Transverse colon (tissue), 4 donors: ENCODE measurements at regions not wholly inside any gene's neighbourhood (a gene's known extent, or its start where the extent isn't known, plus 50 kb on each side); places are given as distances from the start of the nearest gene placed in this dataset.

ENCODE experiments used
- DNase-seq: peaks from one replicate; pipeline ENCODE4 v3.0.0-alpha.2; 2019
- H3K27ac ChIP-seq, 4 donors: fragments of 200-600 bp; sonication (generic); 2 replicates each; pipeline ENCODE4 v1.5.1; 2016 to 2018; ENCODE audit warnings: inconsistent platforms in 4 of 4
- H3K27me3 ChIP-seq: fragments of 200-600 bp; sonication (generic); 2 replicates; pipeline ENCODE4 v1.5.1; 2017; ENCODE audit warnings: inconsistent platforms
- H3K36me3 ChIP-seq, 4 donors: fragments of 200-600 bp; sonication (generic); 2 replicates each; pipeline ENCODE4 v1.5.1; 2017 to 2019; ENCODE audit warnings: inconsistent platforms in 4 of 4
- H3K4me1 ChIP-seq, 4 donors: fragments of 200-600 bp; sonication (generic); 2 replicates each; pipeline ENCODE4 v1.5.1; 2017 to 2020; ENCODE audit warnings: inconsistent platforms in 4 of 4
- H3K4me3 ChIP-seq, 4 donors: fragments of 200-600 bp; sonication (generic); 1 replicate in 1 of 4; 2 replicates in 3 of 4; pipeline versions ENCODE4 v1.5.1 to v1.6.1; 2017 to 2019; ENCODE audit warnings: inconsistent platforms in 4 of 4
- H3K9me3 ChIP-seq, 2 donors: fragments of 200-600 bp; sonication (generic); 2 replicates each; pipeline ENCODE4 v1.5.1; 2017 to 2019; ENCODE audit warnings: inconsistent platforms in 2 of 2
- EP300 ChIP-seq: sonication (generic); formaldehyde crosslinking; IDR thresholded peaks from one replicate; pipeline ENCODE4 v1.6.1; 2017; ENCODE audit warnings: antibody characterized with exemption, low read depth
- POLR2A ChIP-seq: fragments of 450-650 bp; IDR thresholded peaks from one replicate; pipeline ENCODE4 v1.6.1; 2016; ENCODE audit warnings: antibody characterized with exemption, mild to moderate bottlenecking, moderate library complexity
- POLR2AphosphoS5 ChIP-seq, 3 donors: sonication (generic); formaldehyde crosslinking; IDR thresholded peaks; one replicate each; pipeline ENCODE4 v1.6.1; 2016; ENCODE audit warnings: antibody characterized with exemption in 3 of 3
- WGBS, 2 donors: methylation state at CpG; one replicate each; pipeline ENCODE4 v1.1.5; 2018; ENCODE audit warnings: low coverage in 1 of 2; 5-methylcytosine and 5-hydroxymethylcytosine counted together
- in situ Hi-C, 4 donors: fragments of 200-750 bp; cut with MboI; loops; one replicate each; pipeline versions ENCODE4 v1.15.0 to v1.15.1; 2017; ENCODE audit warnings: low sequenced_read_pairs in 3 of 4, low pct_ligation_motif_present in 1 of 4, low pct_unique_long_range_greater_than_20kb in 1 of 4
- intact Hi-C: fragments of 100-400 bp; cut with DNase I; formaldehyde crosslinking; loops from one replicate; pipeline ENCODE4 v1.15.1; 2023; ENCODE audit warnings: low total_unique reads
- TF ChIP-seq, protein P1 (sequence below), 5 experiments: fragments of 200-600 bp in 3 of 5; fragments of 450-650 bp in 2 of 5; sonication (generic) in 3 of 5; IDR thresholded peaks; 1 replicate in 2 of 5; 2 replicates in 3 of 5; pipeline ENCODE4 v1.5.1; 2016 to 2017; ENCODE audit warnings: antibody characterized with exemption in 5 of 5, inconsistent platforms in 3 of 5, mild to moderate bottlenecking in 2 of 5, moderate library complexity in 1 of 5

DNA sequence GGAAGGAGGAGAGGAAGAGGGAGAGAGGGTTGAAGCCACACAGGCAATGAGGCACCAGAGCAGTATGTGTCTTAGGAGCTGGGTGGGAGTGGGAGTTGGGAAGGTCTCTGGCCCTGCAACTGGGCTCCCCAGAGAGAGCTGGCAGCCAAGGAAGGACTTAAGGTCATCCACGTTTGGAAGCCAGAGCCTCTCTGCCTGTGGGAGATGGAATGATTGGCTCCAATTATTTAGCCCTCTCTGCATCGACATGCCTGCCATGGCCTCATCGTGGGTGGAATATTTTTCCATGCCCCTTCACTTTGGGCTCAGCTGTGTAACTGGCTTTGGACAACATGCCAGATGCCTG is 478.5 kb downstream of the RPS24 start:
- peak overlapping the region; percentile 56 to 79 (median 76) for H3K27ac ChIP-seq
- TF ChIP-seq POLR2AphosphoS5 (IDR thresholded peaks at IDR 0.05) (no peak), EP300 (no peak), POLR2A (no peak)
- TF ChIP-seq, protein P1, sequence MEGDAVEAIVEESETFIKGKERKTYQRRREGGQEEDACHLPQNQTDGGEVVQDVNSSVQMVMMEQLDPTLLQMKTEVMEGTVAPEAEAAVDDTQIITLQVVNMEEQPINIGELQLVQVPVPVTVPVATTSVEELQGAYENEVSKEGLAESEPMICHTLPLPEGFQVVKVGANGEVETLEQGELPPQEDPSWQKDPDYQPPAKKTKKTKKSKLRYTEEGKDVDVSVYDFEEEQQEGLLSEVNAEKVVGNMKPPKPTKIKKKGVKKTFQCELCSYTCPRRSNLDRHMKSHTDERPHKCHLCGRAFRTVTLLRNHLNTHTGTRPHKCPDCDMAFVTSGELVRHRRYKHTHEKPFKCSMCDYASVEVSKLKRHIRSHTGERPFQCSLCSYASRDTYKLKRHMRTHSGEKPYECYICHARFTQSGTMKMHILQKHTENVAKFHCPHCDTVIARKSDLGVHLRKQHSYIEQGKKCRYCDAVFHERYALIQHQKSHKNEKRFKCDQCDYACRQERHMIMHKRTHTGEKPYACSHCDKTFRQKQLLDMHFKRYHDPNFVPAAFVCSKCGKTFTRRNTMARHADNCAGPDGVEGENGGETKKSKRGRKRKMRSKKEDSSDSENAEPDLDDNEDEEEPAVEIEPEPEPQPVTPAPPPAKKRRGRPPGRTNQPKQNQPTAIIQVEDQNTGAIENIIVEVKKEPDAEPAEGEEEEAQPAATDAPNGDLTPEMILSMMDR (IDR thresholded peaks at IDR 0.05) = no peak
- no peaks in the 10 kb centered on the region for H3K27me3 ChIP-seq
- in situ Hi-C loops (no loop called here), intact Hi-C loops (no loop called here)
- no peaks in the 10 kb centered on the region for H3K9me3 ChIP-seq
- H3K4me1 ChIP-seq = peaks cover 0 to 45% (median 28%) of the 10 kb centered on the region in 4 donors
- 67 to 100% methylated on average over 1 to 3 of the region's 3 CpGs for WGBS, 2 donors
- no peaks in the 10 kb centered on the region for H3K36me3 ChIP-seq
- no peak for DNase-seq
- H3K4me3 ChIP-seq = no peak overlapping the region

- TF ChIP-seq, protein P1 (IDR thresholded peaks at IDR 0.05) = no peak
- TF ChIP-seq EP300 (no peak), POLR2AphosphoS5 (IDR thresholded peaks at IDR 0.05) (no peak), POLR2A (no peak)
- H3K36me3 ChIP-seq = no peaks in the 10 kb centered on the region
- DNase-seq = no peak
- H3K27me3 ChIP-seq = no peaks in the 10 kb centered on the region
- no peak overlapping the region for H3K27ac ChIP-seq
- intact Hi-C loops = no loop called here
- H3K9me3 ChIP-seq = no peaks in the 10 kb centered on the region
- H3K4me3 ChIP-seq = no peak overlapping the region
- WGBS, 2 donors = 58 to 100% methylated on average over 1 to 2 of the region's 2 CpGs
- peaks cover 0 to 44% (median 23%) of the 10 kb centered on the region in 4 donors for H3K4me1 ChIP-seq
- in situ Hi-C loops = no loop called here
These were observed 479.7 kb downstream of the RPS24 start for GRCh38 chr10:78513330-78513729.

- in situ Hi-C loops (no loop called here), intact Hi-C loops (no loop called here)
- WGBS, 2 donors = 84% methylated on average over 3 of the region's 3 CpGs; no CpG with 5 or more reads in 1 of the 2 donors
- no peak for DNase-seq
- Histone ChIP-seq H3K4me3 (no peak overlapping the region), H3K9me3 (no peaks in the 10 kb centered on the region), H3K27ac (peak overlapping the region in 1 of 4 donors; percentile 42), H3K4me1 (peaks cover 0 to 37% (median 16%) of the 10 kb centered on the region in 4 donors), H3K36me3 (no peaks in the 10 kb centered on the region), H3K27me3 (no peaks in the 10 kb centered on the region)
- TF ChIP-seq, protein P1 (IDR thresholded peaks at IDR 0.05) = no peak
- TF ChIP-seq POLR2AphosphoS5 (IDR thresholded peaks at IDR 0.05) (no peak), POLR2A (no peak), EP300 (no peak)
These were observed 480.3 kb downstream of the RPS24 start for GRCh38 chr10:78513986-78514385.

DNA sequence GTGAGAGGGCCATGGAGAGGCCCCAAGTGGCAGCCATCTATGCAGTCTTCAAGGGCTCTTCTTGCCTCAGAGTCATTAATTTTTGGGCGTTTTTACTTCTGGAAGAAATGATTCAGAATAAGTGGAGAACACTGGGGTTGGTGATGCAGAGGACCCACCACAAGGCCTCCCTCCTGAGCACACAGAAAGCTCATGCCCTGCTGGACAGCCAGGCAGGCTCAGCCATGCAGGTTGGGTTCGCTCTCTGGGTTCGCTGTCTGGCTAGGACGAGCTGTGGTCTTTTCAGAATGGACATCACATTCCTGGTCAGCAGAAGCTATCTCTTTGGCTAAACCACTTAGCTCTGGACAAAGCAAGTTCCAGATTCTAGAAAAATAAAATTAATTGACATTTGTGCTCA is 480.8 kb downstream of the RPS24 start:
- H3K4me3 ChIP-seq = no peak overlapping the region
- no peaks in the 10 kb centered on the region for H3K27me3 ChIP-seq
- 88% methylated on average over 4 of the region's 4 CpGs; no CpG with 5 or more reads in 1 of the 2 donors for WGBS, 2 donors
- peaks cover 0 to 35% (median 16%) of the 10 kb centered on the region in 4 donors for H3K4me1 ChIP-seq
- H3K36me3 ChIP-seq = no peaks in the 10 kb centered on the region
- in situ Hi-C loops = no loop called here
- peak overlapping the region in 2 of 4 donors; percentile 34 to 42 for H3K27ac ChIP-seq
- no peaks in the 10 kb centered on the region for H3K9me3 ChIP-seq
- no peak for TF ChIP-seq POLR2A
- TF ChIP-seq POLR2AphosphoS5 (IDR thresholded peaks at IDR 0.05) = no peak
- no peak for TF ChIP-seq EP300
- TF ChIP-seq, protein P1 (IDR thresholded peaks at IDR 0.05) = no peak
- intact Hi-C loops = no loop called here
- DNase-seq = no peak
